HG03342 (cell line): ENCODE measurements at regions not wholly inside any gene's neighbourhood (a gene's known extent, or its start where the extent isn't known, plus 50 kb on each side); places are given as distances from the start of the nearest gene placed in this dataset.

Experiments
- ATAC-seq: cut with Tn5 transposase; IDR thresholded peaks from one replicate; pipeline ENCODE4 v1.9.1; 2021; ENCODE audit warnings: mild to moderate bottlenecking, moderate library complexity; ENCODE audit not compliant: unreplicated experiment

DNA sequence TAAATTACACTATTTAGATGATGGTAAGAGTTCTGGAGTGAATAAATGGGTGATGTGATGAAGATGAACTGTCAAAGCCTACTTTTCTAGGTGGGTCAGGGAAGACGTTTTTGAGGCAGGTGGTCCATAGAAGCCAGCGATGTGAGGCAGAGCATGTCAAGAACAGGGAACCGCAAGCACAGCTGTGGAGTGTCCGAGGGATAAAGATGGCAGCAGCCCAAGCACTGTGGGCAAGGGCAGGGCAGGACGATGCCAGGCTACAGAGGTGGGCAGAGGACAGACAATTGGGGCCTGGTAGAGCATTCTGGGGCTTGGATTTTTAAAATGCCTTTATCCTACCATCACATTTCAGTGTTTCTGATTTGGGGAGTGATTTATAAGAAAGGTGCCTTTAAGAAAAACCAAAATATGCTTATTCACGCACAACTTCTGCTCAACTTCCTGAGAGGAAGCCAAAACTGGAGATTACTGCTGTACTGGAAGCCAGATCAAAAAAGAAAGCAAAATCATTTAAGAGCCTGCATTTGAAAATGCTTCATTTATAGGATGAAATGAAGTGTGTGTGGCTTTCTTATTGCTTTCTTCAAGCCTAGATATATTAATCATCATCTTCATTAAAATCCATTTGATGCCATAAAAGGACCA lies 119.0 kb upstream of the WDR17 start:
- ATAC-seq = no peak

DNA sequence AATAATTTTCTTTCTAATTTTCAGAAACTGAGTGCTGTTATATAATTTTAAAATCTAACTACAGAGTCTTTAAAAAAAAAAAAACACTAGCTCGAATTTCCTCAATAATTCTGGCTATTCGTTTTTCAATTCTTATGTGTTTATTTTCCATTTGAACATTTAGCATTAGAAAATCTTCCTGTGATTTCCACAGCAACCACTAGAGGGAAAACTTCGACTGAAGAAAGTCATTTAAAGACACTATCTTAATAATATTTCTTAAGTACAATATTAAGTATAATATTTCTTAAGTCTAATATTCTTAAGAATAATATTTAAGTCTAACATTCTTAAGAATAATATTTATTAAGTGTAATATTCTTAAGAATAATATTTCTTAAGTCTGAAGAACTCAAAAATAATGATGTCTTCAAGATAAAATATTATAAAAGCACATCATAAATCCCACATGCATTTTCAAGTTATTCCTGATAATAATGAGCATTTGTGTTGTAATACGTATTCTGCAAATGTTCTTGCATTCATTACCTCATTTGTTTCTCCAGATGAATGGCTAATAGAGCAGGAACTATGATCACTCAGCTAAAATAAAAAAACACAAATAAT lies 118.4 kb upstream of the WDR17 start:
- ATAC-seq = no peak

DNA sequence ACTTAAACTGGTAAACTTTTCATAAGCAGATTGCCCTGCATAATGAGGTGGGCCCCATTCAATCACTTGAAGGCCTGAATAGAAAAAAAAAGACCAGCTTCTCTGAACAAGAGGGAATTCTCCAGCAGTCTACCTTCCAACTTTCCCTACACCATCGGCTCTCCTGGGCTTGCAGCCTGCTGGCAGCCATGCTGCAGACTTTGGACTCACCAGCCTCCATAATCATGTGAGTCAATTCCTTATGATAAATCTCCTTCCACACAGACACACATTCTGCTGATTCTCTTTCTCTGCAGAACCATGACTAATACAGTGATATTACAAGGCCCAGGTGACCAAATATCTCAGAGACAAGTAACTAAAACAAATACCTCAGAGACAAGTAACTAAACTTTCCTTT lies 113.8 kb upstream of the WDR17 start:
- no peak for ATAC-seq

DNA sequence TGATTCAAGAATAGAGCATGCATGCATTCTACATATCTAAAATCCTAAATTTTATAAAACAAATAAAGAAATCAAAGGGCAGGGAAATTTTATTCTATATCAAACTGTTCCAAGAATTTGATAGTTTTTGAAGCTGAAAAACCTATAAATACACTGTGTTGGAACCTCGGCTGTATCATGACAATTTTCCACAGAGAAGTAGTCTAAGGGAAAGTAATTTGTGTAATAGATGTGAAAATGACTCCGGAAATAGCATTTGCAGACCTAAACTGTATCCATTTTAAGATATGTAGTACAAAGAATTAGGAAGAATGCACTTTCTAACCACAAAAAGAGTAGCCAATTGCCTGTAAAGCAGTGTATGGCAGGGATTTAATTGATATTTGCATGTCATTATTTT lies 112.5 kb upstream of the WDR17 start:
- ATAC-seq = no peak

DNA sequence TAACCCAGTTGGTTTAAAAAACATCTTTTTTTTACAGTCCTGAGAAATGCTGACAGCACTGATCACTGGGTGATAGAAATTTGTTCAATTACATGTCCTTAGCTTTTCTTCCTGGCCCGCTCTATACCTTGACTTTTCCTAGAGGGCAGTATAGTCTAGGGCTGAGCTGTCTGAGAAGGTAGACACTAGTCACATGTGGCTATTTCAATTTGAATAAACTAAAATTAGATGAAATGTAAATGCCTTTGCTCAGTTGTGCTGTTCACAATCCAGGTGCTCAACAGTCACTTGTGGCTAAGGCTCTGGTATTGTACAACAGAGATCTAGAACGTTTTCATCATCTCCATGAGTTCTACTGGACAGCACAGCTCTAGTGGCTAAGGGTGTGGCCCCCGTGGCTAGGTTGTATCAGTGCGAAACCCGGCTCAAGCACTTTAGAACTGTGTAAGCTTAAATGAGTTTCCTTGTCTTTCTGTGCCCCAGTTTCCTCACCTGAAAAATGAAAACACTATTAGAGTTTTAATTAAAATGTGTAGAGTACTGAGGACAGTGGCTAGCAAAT lies 111.6 kb upstream of the WDR17 start:
- peak; percentile 93 for ATAC-seq

DNA sequence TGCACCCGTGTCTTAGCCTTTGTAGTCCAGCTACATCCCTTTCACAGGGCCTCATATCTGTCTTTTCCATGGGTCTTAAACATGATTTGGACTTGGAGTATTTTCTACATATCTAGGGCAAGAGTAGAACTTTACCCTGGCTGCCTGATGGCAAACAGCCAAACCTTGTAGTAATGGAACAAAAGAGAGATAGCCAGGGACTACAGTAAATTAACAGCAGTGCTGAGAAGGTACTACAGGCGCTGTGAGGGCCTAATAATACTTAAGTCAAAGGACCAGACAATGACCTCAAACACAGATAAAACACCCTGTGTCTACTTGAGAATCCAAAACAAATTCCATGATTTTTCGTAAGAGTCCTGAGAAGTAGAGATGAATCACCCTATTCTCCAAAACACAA lies 111.0 kb upstream of the WDR17 start:
- no peak for ATAC-seq

DNA sequence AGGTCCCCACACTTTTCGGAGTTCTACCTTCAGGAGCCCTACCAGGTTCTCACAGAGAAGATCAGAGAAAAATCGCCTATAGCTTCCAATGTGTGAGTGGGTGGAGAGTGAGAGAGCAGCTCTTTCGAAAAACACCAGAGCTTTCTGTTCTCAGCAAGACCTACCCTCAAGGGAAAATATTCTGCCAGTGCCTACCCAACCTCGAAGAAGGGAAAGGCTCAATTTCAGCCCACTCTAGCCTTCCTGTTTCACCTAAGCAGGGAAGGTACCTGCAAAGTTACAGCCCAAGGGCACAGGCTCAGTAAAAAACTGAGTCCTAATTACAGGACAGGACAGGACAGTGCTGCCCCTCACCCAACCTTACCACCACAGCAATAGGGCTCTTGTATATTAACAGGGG lies 104.0 kb upstream of the WDR17 start:
- ATAC-seq = peak; percentile 88

DNA sequence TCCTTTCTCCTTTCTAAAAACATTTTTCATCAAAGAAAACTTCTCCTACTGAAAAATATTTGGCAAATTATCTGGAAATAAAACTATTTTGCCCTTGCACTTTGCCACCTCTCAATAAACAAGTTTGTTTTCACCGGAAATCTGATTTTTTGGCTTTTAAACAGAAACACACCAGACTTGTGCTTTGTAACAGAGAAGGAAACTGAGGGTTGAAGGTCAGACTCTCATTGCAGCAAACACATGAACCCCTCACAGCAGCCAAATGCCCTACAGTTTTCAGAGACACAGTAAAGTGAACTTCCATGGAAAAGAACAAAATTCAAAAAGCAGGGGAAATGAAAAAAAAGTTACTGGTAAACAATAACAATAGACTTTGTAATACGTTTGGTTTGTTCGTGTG lies 95.6 kb upstream of the WDR17 start:
- ATAC-seq = no peak

DNA sequence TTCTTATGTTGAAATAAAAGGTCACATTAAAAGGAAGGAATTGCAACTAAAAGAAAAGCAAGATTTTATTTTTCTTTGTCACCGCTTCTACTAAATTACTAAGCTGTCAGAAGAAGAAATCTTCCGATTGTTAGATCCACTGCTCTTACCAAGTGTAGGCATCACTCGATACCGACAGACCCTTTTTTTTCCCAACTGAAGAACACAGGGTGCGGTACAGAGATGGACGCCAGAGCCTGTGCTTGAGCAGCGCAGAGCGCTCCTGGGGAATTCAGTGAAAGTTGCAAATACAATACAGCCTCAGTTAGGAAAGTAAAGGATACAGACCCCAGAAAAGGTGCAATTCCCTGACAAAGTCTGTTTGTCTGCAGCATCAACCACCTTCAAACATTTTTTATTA lies 94.9 kb upstream of the WDR17 start:
- ATAC-seq = no peak

DNA sequence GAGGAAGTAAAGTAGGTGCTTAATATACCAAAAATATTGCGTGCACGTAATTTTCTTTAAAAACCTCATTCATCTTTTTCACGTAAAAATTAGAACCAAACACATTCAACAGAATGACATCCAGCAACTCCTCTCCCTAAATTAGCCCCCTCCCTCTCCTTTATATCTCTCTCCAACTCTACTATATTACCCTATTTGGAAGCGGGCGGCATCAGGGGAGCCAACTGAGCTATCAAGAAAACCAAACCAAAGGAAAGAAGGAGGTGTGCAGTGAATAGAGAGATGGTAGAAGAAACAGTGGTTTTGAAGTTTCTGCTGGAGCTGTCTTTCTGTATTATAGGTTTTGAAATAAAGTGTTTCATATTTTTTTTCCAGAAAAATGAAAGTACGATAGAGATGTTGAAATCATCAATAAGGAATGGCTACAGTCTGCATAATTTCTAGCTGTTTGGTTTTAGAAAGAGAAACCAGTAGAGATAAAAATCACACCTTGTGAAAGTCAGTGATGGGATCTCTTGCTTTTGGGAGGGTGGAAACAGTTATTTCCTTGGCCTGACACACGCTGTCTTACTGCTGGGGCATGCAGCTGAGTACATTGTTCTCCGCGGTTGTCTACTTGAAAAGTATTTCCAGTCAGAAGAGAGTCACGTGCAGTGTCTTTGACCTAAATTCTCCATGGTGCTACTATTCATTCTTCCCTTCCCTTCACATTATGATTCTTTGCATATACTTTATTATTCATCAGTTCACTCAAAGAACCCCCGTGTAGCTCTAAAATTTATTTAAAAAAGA lies 94.1 kb upstream of the WDR17 start:
- no peak for ATAC-seq

DNA sequence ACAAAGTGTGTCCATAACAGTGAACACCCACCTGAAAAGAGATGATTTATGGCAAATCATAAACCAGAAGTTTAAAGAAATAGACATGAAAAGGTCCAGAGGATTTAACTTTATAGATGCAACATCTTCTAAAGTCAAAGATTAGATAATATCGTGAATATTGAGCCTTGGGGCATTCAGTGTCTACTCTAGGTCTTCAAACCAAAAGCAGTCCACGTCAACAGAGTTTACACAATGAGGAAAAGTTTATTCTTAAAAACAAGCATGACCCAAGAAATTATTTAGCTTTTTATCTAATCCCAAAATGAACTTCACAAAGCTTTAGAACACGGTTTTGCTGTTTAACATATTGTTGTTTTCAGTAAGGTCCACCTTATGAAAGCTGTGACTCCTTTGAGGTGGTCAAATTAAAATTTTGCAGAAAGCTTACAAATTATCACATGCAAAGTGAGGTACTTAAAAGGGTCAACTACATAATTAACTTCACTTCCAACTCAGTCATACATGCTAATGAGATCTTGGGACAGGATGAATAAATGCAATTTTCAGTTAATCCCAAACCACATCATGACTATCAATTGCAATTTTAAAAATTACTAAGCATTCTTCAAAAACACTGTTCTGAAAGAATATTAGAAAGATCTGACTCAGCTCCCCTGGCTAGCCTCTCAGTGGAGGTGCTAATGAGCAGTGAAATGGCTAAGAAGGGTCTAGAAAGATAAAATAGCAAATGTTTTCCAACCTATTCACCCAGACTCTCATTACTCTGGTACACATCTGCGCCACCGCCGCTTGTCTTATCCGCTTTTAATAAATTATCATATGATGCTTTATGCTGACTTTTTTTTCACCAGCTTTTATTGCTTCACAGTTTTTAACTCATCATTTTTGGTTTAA lies 92.4 kb upstream of the WDR17 start:
- no peak for ATAC-seq

DNA sequence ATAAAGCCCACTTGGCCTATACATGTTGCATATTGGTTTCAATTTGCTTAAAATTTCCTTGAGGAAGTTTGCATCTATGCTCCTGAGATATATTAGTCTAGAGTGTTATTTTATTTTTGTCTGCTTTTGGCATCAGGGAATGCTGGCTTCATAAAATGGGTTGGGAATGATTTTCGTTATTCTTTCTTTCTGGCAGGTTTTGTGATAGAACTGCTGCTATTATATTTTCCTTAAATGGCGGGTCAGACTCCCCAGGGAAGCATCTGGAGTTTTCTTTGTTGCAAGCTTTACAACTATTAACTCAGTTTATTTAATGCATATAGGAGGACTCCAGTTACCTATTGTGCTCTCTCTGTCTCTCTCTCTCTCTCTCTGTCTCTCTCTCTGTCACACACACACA lies 82.0 kb upstream of the WDR17 start:
- ATAC-seq = no peak

DNA sequence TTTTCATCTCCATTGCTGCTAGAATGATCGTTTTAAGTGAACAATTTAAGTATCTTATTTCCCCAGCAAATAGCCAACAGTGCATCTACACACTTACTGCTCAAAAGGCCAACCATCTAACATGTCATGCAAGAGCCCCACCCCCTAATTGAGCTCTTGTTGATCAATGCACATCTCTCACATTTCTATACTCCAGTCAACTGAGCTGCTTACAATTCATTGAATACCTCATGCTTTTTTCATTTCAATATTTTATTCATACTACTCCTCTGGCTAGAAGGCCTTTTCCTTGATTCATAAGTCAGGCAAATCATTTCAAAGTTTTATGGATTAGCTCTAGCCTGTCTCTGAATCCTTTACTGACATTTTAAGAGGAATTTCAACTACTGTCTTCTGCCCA lies 79.0 kb upstream of the WDR17 start:
- no peak for ATAC-seq

DNA sequence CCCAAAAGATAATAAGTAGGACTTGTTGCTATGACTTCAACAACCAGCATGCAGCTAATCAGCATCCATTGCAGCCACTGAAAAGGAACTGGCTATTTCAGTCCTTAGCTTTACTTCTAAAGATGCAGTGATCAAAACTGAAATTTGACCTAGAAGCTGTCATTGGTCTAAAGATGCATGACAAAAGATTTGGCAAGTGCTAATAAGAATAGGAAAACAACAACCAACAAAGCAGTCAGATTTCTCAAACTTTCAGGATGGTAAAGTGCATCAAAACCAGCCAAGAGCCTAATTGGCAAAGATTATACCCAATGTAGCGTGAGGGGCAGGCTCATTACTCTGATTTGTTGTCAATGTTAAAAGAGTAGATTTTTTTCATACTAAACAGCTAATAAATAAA lies 77.1 kb upstream of the WDR17 start:
- ATAC-seq = no peak

DNA sequence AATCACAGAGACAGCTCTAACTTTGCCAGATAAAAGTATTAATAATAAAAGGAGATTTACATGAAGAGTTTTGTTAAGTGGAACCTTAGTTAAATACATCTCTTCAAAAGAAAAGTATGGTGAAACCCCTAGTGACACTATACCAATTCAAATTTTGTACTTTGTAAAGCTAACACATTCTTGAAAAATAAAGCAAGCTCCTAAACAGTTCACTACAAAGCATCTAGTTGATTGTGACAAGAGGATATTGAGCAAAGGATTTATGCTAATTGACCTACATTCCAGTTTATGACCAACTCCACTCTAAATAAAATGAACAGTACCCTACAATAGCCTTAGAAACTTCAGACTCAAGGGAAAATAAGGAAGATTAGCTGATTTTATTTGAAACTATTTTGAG lies 69.4 kb upstream of the WDR17 start:
- no peak for ATAC-seq

DNA sequence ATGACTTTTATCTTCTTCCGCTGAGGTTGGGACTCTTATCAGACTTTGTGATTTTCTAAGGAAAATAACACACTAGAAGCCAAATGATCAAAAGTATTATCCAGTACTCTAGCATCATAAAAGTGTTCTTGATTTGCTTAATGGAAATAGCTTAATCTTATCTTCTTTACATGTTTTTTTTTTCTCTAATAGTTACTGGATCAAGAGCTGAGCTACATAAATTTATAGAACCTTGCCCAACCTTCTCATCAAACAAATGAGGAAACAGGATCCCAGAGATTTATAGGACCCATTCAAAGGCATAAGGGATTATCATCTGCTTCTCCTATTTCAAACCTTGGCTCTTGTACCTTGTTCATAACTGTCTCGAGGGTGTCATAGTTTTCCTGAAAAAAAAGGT lies 68.3 kb upstream of the WDR17 start:
- ATAC-seq = no peak

DNA sequence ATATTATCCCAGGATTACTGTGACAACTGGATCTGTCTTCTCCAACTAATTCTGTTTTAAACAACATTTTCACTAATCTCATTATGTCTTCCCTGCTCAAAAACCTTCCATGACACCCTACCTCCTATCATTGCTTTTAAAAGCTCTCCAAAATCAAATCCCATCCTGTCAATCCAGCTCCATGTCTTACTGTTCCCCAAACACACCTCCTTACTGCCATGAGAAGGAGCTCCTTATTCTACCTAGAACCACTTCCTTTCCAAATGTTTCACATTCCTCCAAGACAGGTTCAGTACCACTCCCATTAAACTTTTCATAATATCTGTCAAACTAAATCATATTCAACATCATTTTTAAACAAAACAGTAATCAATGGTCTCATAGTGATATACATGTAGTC lies 66.9 kb upstream of the WDR17 start:
- no peak for ATAC-seq

DNA sequence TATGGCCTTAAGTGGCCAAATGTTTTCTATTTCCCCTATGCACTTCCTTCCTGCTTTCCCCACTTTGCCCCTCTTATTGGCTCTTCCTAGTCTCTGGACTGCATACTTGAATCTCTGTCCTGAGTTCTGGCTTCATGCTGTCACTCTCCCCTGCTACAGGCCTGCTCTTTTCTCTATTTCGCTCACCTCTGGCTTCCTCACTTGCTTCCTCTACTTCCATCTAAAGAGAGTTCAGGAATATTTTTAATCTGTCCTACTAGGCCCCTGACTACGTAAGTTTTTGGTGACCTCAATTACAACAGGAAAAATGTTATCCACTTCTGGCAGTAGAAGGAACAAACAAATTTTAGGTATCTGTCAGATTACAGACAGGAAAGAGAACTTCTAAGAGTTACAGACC lies 65.7 kb upstream of the WDR17 start:
- ATAC-seq = no peak

DNA sequence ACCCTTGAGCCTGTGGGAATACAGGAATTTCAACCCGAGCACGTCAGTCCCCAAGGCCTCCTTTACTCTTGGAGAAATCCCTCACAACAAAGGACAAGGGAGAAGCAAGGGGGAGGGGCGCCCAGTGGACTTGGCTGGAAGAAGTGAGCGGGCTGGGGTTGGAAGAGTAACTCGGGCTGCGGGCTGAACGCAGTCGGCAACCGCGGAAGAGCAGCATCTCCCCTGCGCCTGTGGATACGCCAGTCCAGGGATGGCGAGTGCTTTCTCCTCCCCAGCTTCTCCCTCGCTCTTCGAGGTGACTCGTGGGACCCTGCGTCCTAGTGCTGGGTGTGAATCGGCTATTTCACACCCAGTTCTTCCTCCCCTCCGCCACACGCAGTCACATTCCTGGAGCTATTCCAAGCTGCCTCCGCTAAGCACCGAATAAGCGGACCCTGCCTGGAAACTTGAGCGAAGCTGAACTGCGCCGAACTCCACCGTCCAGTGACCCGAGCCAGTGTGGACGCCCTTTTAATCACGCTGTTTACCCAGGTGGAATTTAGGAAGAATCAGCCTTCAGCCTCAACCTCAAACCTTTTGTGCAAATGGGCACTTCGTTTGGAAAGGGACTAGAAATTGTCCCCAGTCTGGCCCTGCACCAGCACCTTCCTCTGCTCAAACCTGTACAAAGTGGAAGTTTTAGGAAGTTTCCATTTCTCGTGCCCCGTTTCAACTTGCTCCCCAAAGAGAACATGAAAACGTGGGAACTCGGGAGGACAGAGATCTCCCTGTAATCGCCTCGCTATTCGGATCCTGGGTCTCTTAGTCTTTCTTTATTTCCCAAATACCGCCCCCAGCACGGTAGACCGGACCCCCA lies 64.3 kb upstream of the WDR17 start:
- ATAC-seq = no peak

DNA sequence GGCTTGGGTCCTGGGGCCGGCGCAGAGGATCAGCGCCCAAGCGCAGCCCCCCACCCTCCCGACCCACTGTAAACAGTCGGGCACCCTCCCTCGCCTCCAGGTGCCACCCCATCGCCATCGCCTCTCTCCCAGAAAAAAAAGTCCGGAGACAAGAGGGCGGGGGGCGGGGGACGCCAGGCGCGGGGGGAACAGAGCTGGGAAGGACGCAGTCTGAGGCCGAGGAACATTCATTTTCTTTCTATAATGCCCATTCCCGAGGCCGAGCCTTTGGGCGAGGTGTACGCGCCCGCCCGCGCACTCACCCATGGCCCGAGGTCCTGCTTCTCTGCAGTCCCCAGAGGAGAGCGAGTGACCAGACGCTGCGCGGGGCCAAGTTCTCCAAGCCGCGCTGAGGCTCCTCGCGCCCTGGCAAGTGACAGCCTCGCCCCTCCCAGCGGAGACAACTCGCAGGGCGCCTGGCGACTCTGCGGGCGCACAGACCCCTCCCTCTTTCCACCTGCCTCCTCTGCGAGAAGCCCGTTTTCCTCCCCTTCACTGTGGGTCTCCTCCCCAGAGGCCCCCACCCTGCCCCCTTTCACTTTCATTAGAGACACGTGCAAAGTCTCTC lies 63.5 kb upstream of the WDR17 start:
- peak; percentile 85 for ATAC-seq
